HEK293T (cell line): ENCODE measurements at regions not wholly inside any gene's neighbourhood (a gene's known extent, or its start where the extent isn't known, plus 50 kb on each side); places are given as distances from the start of the nearest gene placed in this dataset.

Experiments used
- CTCF ChIA-PET: fragments of 350-600 bp; formaldehyde crosslinking; extraction: SDS; loops from one replicate; lab custom pipeline; 2021; ENCODE audit warnings: antibody characterized with exemption, inconsistent platforms; lab: Yijun Ruan, JAX
- POLR2A ChIA-PET: fragments of 350-600 bp; formaldehyde crosslinking; extraction: SDS; loops from one replicate; lab custom pipeline; 2020; ENCODE audit warnings: antibody characterized with exemption, inconsistent platforms; lab: Yijun Ruan, JAX
- DNase-seq: peaks from one replicate; pipeline ENCODE4 v3.0.0; 2012; ENCODE audit warnings: mixed read lengths; ENCODE audit errors: extremely low spot score
- ARNT ChIP-seq: fragments of 450-650 bp; IDR thresholded peaks from 2 replicates; pipeline ENCODE4 v1.6.1; 2017; ENCODE audit warnings: mild to moderate bottlenecking
- BHLHE40 ChIP-seq: fragments of 450-650 bp; IDR thresholded peaks from 2 replicates; pipeline ENCODE4 v1.6.1; 2016; ENCODE audit warnings: mild to moderate bottlenecking, moderate library complexity, borderline replicate concordance
- CTBP1 ChIP-seq: fragments of 450-650 bp; IDR thresholded peaks from 2 replicates; pipeline ENCODE4 v1.6.1; 2016; ENCODE audit warnings: borderline replicate concordance
- ELF4 ChIP-seq: fragments of 450-650 bp; IDR thresholded peaks from 2 replicates; pipeline ENCODE4 v1.6.1; 2017; ENCODE audit warnings: antibody characterized with exemption
- FOXA1 ChIP-seq: fragments of 450-650 bp; IDR thresholded peaks from 2 replicates; pipeline ENCODE4 v1.6.1; 2016; ENCODE audit warnings: mild to moderate bottlenecking
- FOXK2 ChIP-seq: fragments of 450-650 bp; IDR thresholded peaks from 2 replicates; pipeline ENCODE4 v1.6.1; 2016; ENCODE audit warnings: mild to moderate bottlenecking
- FOXM1 ChIP-seq: fragments of 450-650 bp; IDR thresholded peaks from 2 replicates; pipeline ENCODE4 v1.6.1; 2017; ENCODE audit warnings: mild to moderate bottlenecking, borderline replicate concordance
- HDGF ChIP-seq: fragments of 450-650 bp; IDR thresholded peaks from 2 replicates; pipeline ENCODE4 v1.6.1; 2017; ENCODE audit warnings: antibody characterized with exemption, borderline replicate concordance
- L3MBTL2 ChIP-seq: fragments of 450-650 bp; conservative IDR thresholded peaks from 2 replicates; pipeline ENCODE4 v1.6.1; 2016; ENCODE audit warnings: mild to moderate bottlenecking
- LEF1 ChIP-seq: fragments of 450-650 bp; IDR thresholded peaks from 2 replicates; pipeline ENCODE4 v1.6.1; 2017; ENCODE audit warnings: mild to moderate bottlenecking, borderline replicate concordance
- NFRKB ChIP-seq: fragments of 450-650 bp; IDR thresholded peaks from 2 replicates; pipeline ENCODE4 v1.6.1; 2016; ENCODE audit warnings: mild to moderate bottlenecking, moderate library complexity
- SP1 ChIP-seq: fragments of 450-650 bp; IDR thresholded peaks from 2 replicates; pipeline ENCODE4 v1.6.1; 2017
- SUZ12 ChIP-seq: fragments of 450-650 bp; IDR thresholded peaks from 2 replicates; pipeline ENCODE4 v1.6.1; 2016; ENCODE audit warnings: mild to moderate bottlenecking
- TARDBP ChIP-seq: fragments of 450-650 bp; IDR thresholded peaks from 2 replicates; pipeline ENCODE4 v1.6.1; 2016
- ZNF384 ChIP-seq: fragments of 450-650 bp; IDR thresholded peaks from 2 replicates; pipeline ENCODE4 v1.6.1; 2016
- TF ChIP-seq, protein P1 (sequence below): fragments of 450-650 bp; IDR thresholded peaks from 2 replicates; pipeline ENCODE4 v1.6.1; 2016

DNA sequence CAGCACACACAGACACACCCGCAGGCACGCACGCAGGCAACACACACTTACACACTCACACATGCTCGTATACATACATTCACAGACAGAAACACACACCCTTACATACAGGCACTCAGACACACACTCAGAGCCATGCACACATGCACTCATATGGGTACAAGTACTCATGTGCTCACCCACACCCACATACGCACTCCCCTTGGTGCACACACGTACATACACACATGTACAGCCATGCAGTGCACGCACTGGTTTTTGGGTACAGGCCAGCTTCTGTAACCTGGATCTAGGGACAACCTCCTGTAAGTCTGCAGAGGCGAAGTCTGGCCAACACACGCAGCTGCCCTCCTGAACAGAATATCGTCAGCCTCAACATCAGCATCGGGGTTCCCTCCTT is 221.3 kb upstream of the RTL1 start:
- POLR2A ChIA-PET, result no interaction called here
- CTCF ChIA-PET, result no interaction called here
- TF ChIP-seq BHLHE40, result no peak
- no peak for TF ChIP-seq LEF1
- TF ChIP-seq ARNT, result no peak
- TF ChIP-seq HDGF, result no peak
- no peak for DNase-seq

DNA sequence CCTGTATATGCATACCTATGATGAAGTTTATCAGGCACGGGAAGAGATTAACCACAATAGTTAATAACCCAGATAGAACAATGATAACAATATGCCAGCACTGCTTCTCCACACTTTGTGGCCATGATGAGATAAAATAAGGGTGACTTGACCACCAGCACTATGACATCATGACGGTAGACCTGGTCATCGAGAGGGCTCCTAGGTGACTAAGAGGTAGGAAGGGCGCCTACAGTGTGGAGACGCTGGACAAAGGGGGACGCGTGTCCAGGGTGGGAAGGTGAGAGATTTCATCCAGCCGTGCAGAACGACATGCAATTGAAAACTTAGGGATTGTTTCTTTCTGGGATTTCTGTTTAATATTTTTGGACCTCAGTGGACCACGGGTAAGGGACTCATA is 221.8 kb upstream of the RTL1 start:
- no peak for TF ChIP-seq HDGF
- no peak for TF ChIP-seq L3MBTL2
- TF ChIP-seq CTBP1, result no peak
- TF ChIP-seq FOXK2, result no peak
- TF ChIP-seq SUZ12, result no peak
- TF ChIP-seq ELF4, result no peak
- ChIA-PET POLR2A (no interaction called here), CTCF (no interaction called here)

DNA sequence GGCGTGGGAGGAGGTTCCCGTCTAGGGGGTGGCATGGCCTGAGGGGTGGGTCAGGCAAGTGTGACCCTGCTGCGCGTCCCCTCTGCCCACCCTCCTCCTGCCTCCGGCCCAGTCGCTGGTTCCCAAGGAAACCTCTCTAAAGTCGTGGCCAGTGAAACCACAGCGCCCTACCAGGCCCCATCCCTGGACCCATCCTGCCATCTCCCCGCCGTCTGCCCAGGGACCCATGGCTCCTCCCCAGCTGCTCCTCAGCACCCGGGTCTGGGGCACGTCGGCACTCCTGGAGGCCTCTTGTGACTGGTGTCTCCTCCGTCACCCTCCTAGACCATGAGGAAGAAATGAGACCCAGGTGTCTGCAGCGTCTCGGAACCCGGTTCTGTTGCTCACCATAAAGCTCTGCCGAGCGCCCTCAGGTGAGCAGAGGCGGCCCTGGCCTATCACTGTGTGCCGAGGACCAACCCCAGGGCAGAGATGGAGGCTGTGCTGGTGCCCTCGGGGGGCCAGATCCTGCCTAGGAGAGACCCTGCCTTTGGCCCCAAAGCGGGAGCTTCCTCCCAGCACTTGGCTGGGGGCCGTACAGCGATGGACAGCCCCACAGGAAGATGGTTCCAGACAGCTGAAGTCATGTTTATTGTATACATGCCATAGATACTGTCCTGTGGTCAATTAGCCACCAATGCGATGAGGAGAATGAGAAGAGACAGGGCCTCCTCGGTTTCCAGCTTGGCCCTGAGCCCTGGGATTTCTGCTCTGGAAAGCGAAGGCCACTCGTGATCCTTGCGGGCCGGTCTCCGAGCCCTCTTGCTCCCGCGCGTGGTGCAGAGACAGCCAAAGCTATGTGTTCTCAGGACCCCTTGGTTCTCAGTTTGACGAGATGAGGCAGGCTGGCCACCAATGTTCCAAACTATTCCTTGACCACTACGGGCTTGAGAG is 222.5 kb upstream of the RTL1 start:
- no peak for DNase-seq
- POLR2A ChIA-PET, result interaction anchor here (0.8 kb wide), 1 partner anchor 12 kb away, joined by 3 read pairs; no protein-coding TSS in a partner anchor
- CTCF ChIA-PET, result no interaction called here
- TF ChIP-seq ZNF384 (no peak), NFRKB (no peak), ELF4 (no peak)
- TF ChIP-seq, protein P1, sequence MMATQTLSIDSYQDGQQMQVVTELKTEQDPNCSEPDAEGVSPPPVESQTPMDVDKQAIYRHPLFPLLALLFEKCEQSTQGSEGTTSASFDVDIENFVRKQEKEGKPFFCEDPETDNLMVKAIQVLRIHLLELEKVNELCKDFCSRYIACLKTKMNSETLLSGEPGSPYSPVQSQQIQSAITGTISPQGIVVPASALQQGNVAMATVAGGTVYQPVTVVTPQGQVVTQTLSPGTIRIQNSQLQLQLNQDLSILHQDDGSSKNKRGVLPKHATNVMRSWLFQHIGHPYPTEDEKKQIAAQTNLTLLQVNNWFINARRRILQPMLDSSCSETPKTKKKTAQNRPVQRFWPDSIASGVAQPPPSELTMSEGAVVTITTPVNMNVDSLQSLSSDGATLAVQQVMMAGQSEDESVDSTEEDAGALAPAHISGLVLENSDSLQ, result no peak

More for the DNA sequence above, 221.8 kb upstream of the RTL1 start:
- no peak for DNase-seq

DNA sequence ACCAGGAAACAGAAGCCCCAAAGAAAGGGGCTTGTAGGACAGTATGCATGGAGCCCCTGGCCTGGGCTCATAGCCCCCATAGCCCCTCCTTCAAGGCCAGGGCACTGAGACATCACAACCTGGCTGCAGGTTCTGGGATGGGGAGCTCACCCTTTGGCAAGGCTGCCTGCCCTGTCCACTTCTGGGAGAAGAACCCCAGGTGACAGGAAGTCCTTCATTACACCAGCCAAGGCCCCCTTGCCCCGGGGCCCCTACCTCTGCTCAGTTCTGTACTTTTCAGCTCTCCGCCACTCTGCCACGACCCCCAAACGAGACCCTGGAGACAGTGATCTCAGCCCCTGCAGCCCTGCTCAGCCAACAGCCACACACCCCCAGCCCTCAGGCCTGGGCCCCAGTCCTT is 223.2 kb upstream of the RTL1 start:
- no peak for DNase-seq
- ChIA-PET POLR2A (interaction anchor here (0.8 kb wide), 1 partner anchor 12 kb away, joined by 3 read pairs; no protein-coding TSS in a partner anchor), CTCF (interaction anchor here (0.6 kb wide), 1 partner anchor 500 kb away, joined by 3 read pairs; no protein-coding TSS in a partner anchor)
- TF ChIP-seq TARDBP, result no peak
- TF ChIP-seq FOXA1, result no peak
- no peak for TF ChIP-seq L3MBTL2
- TF ChIP-seq ARNT, result no peak
- no peak for TF ChIP-seq SP1
- TF ChIP-seq FOXM1, result no peak
- TF ChIP-seq, protein P1, result no peak
- TF ChIP-seq ZNF384, result no peak
- TF ChIP-seq BHLHE40, result no peak
- no peak for TF ChIP-seq CTBP1
- no peak for TF ChIP-seq HDGF
- TF ChIP-seq LEF1, result no peak
- TF ChIP-seq SUZ12, result no peak

DNA sequence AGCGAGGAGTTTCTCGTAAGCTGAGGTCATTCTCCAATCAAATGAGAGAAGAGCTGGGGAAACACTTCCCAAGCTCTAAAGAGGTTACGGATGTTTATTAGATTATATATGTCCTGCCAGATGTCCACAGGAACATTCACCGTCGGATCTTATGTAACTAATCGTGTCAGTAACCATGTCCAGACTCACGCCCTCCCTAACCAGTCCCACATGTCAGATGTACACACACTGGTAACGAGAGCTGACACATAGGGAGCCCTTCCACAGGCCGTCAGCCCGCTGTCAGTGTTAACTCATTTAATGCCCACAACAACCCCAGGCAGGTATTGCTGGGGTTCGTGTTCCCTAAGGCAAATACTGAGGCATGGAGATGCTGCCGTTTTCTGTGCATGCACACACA is 223.7 kb upstream of the RTL1 start:
- POLR2A ChIA-PET, result no interaction called here
- CTCF ChIA-PET, result interaction anchor here (0.6 kb wide), 1 partner anchor 500 kb away, joined by 3 read pairs; no protein-coding TSS in a partner anchor
- TF ChIP-seq CTBP1 (no peak), ELF4 (no peak), TARDBP (no peak), L3MBTL2 (no peak), FOXM1 (no peak), FOXA1 (no peak), ARNT (no peak), LEF1 (no peak), SUZ12 (no peak), SP1 (no peak), NFRKB (no peak), FOXK2 (no peak), ZNF384 (no peak)
- TF ChIP-seq, protein P1, result no peak

DNA sequence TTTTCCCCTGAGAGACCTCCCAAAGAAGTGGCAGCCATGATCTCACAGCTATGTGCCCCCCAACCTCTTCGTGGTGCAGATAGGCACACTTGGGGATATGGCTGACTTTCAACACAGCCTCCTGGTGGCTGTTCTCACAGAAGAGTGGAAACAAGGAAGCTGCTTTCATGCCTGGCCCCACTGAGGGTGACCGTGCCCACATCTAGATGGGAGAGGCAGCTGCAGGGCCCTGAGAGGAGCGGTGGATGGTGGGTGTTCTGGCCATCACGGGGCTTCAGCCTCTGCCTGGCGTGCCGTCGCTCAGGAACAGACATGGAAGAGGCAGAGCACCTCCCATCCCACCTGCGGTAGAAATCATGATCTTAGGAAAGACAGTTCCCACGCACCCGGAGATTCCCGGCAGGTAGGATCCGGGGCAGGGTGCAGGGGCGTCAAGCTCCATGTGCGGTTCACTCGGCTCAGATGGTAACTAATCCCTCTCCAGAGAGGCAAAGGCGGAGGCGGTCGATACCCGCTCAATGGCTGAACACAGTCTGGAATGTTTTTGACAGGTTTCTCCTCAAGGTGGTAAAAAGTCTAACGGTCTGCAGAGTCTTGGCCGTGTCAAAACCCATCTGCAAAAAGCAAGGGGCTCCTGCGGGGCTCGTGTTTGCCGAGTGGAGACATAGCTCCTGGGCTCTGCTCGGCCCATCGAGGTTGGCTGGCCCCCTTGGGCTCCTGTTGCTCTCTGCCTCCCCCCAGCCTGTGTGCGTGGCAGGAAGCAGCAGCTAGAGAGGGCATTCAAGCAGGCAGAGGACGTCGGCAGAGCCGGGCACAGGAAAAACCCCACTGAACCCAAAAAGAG is 225.2 kb upstream of the RTL1 start:
- DNase-seq, result no peak
- ChIA-PET POLR2A (no interaction called here), CTCF (no interaction called here)
- TF ChIP-seq NFRKB (no peak), FOXA1 (no peak), ZNF384 (no peak), L3MBTL2 (no peak), BHLHE40 (no peak), HDGF (no peak), SUZ12 (no peak), SP1 (no peak), ARNT (no peak), FOXM1 (no peak), LEF1 (no peak), CTBP1 (no peak), FOXK2 (no peak), TARDBP (no peak)
- TF ChIP-seq, protein P1, result no peak

More for the DNA sequence above, 223.7 kb upstream of the RTL1 start:
- DNase-seq, result no peak
